Liver (tissue), 8 donors: ENCODE measurements at regions not wholly inside any gene's neighbourhood (a gene's known extent, or its start where the extent isn't known, plus 50 kb on each side); places are given as distances from the start of the nearest gene placed in this dataset.

ENCODE experiments used
- DNase-seq: peaks from one replicate; pipeline ENCODE4 v3.0.0-alpha.2; 2017; ENCODE audit warnings: low spot score
- H3K27ac ChIP-seq, 2 donors: one replicate each; pipeline ENCODE4 v1.7.0; 2013; ENCODE audit warnings: inconsistent platforms in 2 of 2, low read length in 2 of 2, control low read depth in 1 of 2, low read depth in 1 of 2, mild to moderate bottlenecking in 1 of 2
- H3K27me3 ChIP-seq, 4 donors: one replicate each; pipeline versions ENCODE4 v1.6.1 to v1.7.0; 2013; ENCODE audit warnings: low read length in 3 of 4, inconsistent platforms in 1 of 4, mild to moderate bottlenecking in 1 of 4, moderate library complexity in 1 of 4; ENCODE audit not compliant: control insufficient read depth in 4 of 4, insufficient read depth in 4 of 4
- H3K36me3 ChIP-seq, 4 donors: one replicate each; pipeline versions ENCODE4 v1.6.1 to v1.7.0; 2013; ENCODE audit warnings: low read length in 3 of 4, mild to moderate bottlenecking in 3 of 4, low read depth in 1 of 4, moderate library complexity in 1 of 4; ENCODE audit not compliant: control insufficient read depth in 4 of 4, insufficient read depth in 3 of 4
- H3K4me1 ChIP-seq, 4 donors: one replicate each; pipeline versions ENCODE4 v1.6.1 to v1.7.0; 2013; ENCODE audit warnings: low read length in 3 of 4, mild to moderate bottlenecking in 3 of 4, moderate library complexity in 1 of 4; ENCODE audit not compliant: control insufficient read depth in 4 of 4, insufficient read depth in 4 of 4
- H3K4me3 ChIP-seq, 3 donors: one replicate each; pipeline versions ENCODE4 v1.6.1 to v1.7.0; 2013; ENCODE audit warnings: low read length in 3 of 3, control low read depth in 1 of 3, low read depth in 1 of 3, mild to moderate bottlenecking in 1 of 3
- H3K9ac ChIP-seq, 2 donors: one replicate each; pipeline ENCODE4 v1.7.0; 2013; ENCODE audit warnings: low read length in 2 of 2, mild to moderate bottlenecking in 2 of 2, moderate library complexity in 2 of 2, control low read depth in 1 of 2, low read depth in 1 of 2
- H3K9me3 ChIP-seq, 4 donors: one replicate each; pipeline versions ENCODE4 v1.6.1 to v1.7.0; 2013; ENCODE audit warnings: low read length in 3 of 4; ENCODE audit not compliant: control insufficient read depth in 4 of 4
- EGR1 ChIP-seq, 2 donors: IDR thresholded peaks; 2 replicates each; pipeline ENCODE4 v1.6.1; 2016 to 2018; ENCODE audit warnings: antibody characterized with exemption in 2 of 2, low read depth in 2 of 2
- FOXA1 ChIP-seq: IDR thresholded peaks from 2 replicates; pipeline ENCODE4 v1.6.1; 2016; ENCODE audit warnings: antibody characterized with exemption
- HNF4A ChIP-seq, 2 donors: conservative IDR thresholded peaks; 2 replicates each; pipeline ENCODE4 v1.6.1; 2016; ENCODE audit warnings: antibody characterized with exemption in 2 of 2, mild to moderate bottlenecking in 2 of 2
- JUND ChIP-seq, 2 donors: IDR thresholded peaks; 2 replicates each; pipeline ENCODE4 v1.6.1; 2016; ENCODE audit warnings: antibody characterized with exemption in 2 of 2
- MAX ChIP-seq: IDR thresholded peaks from 2 replicates; pipeline ENCODE4 v1.6.1; 2016; ENCODE audit warnings: antibody characterized with exemption
- NR2F2 ChIP-seq: IDR thresholded peaks from 2 replicates; pipeline ENCODE4 v1.6.1; 2016; ENCODE audit warnings: antibody characterized with exemption
- RAD21 ChIP-seq, 2 donors: IDR thresholded peaks; 2 replicates each; pipeline ENCODE4 v1.6.1; 2016; ENCODE audit warnings: antibody characterized with exemption in 2 of 2, mild to moderate bottlenecking in 2 of 2
- REST ChIP-seq: IDR thresholded peaks from 2 replicates; pipeline ENCODE4 v1.6.1; 2016; ENCODE audit warnings: antibody characterized with exemption, mild to moderate bottlenecking
- SP1 ChIP-seq: IDR thresholded peaks from 2 replicates; pipeline ENCODE4 v1.6.1; 2018; ENCODE audit warnings: antibody characterized with exemption, mild to moderate bottlenecking
- YY1 ChIP-seq: IDR thresholded peaks from 2 replicates; pipeline ENCODE4 v1.6.1; 2016; ENCODE audit warnings: antibody characterized with exemption, mild to moderate bottlenecking
- ZBTB33 ChIP-seq: IDR thresholded peaks from 2 replicates; pipeline ENCODE4 v1.6.1; 2016; ENCODE audit warnings: antibody characterized with exemption
- WGBS: extraction: QIAGEN DNeasy Blood & Tissue Kit; methylation state at CpG from one replicate; pipeline ENCODE4 v1.1.7; 2013; 5-methylcytosine and 5-hydroxymethylcytosine counted together
- TF ChIP-seq, protein P1 (sequence below): fragments of 150-350 bp; IDR thresholded peaks from 2 replicates; pipeline ENCODE4 v1.5.1; 2017; ENCODE audit warnings: improper control_type of control experiment, low read depth, low read length; ENCODE audit not compliant: missing input control
- donor health status: healthy.
- donor health status: healthy.
- donor health status: healthy.
- donor health status: healthy.
- donor health status: healthy.

DNA sequence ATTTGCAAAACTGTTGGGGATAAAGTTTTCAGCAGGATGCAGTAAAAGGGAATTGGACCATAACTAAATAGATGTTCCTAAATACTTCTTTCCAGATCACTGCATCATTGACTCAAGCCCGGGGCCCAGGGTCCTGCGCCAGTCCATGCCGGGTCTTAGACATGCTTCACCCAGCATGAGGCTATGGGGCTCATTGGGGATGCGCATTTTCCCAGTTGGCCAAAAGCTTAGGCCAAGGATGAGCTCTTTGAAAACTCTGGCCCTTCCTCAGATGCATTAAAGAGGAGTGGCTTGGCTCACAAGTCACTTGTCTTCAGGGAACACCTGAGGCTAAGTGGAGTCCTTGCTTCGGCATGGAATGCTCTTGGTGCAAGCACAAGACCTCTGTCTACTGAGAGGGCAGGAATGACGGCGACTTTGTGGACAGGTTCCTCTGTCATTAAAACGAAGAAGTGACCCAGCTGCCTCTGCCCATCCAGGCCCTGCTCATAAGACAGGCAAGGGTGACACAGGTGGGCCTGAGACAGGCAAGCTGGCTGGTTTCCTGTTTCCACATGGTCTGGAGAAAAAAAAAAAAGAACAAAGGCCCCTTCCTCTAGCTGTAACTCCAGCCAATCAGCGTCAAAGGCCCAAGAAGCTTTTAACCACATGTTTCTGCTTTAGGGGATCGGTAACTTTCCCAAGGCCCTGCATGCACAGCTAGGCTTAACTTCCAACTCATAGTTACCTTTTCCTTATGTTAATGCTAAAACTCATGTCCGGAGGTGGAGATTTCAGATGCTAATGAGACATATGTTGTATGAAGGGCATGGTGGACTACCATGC is 81.4 kb upstream of the CDH4 start:
- 64% methylated on average over 11 of the region's 11 CpGs for WGBS
- no peaks in the 10 kb centered on the region for H3K4me1 ChIP-seq
- H3K27ac ChIP-seq, result no peak overlapping the region

GRCh38 chr20:61173267-61173666 is 78.8 kb upstream of the CDH4 start:
- no peak overlapping the region for H3K9ac ChIP-seq
- no peak for TF ChIP-seq SP1
- TF ChIP-seq YY1, result no peak
- TF ChIP-seq ZBTB33, result no peak
- no peak for TF ChIP-seq FOXA1
- TF ChIP-seq JUND (IDR thresholded peaks at IDR 0.05), result no peak
- TF ChIP-seq MAX, result no peak
- no peak for TF ChIP-seq REST
- TF ChIP-seq EGR1 (IDR thresholded peaks at IDR 0.05; ENCODE audit: low read depth in 2 of 2), result no peak
- TF ChIP-seq NR2F2, result no peak
- TF ChIP-seq HNF4A (conservative IDR thresholded peaks at IDR 0.05), result no peak
- no peak for TF ChIP-seq RAD21 (IDR thresholded peaks at IDR 0.05)
- H3K27ac ChIP-seq, result no peak overlapping the region
- no peaks in the 10 kb centered on the region for H3K36me3 ChIP-seq
- no peak for DNase-seq
- no peaks in the 10 kb centered on the region for H3K27me3 ChIP-seq
- H3K9me3 ChIP-seq, result no peaks in the 10 kb centered on the region
- no peaks in the 10 kb centered on the region for H3K4me1 ChIP-seq
- WGBS, result 93% methylated on average over 2 of the region's 2 CpGs
- no peak overlapping the region for H3K4me3 ChIP-seq

More for the DNA sequence above, 81.4 kb upstream of the CDH4 start:
- TF ChIP-seq, protein P1, sequence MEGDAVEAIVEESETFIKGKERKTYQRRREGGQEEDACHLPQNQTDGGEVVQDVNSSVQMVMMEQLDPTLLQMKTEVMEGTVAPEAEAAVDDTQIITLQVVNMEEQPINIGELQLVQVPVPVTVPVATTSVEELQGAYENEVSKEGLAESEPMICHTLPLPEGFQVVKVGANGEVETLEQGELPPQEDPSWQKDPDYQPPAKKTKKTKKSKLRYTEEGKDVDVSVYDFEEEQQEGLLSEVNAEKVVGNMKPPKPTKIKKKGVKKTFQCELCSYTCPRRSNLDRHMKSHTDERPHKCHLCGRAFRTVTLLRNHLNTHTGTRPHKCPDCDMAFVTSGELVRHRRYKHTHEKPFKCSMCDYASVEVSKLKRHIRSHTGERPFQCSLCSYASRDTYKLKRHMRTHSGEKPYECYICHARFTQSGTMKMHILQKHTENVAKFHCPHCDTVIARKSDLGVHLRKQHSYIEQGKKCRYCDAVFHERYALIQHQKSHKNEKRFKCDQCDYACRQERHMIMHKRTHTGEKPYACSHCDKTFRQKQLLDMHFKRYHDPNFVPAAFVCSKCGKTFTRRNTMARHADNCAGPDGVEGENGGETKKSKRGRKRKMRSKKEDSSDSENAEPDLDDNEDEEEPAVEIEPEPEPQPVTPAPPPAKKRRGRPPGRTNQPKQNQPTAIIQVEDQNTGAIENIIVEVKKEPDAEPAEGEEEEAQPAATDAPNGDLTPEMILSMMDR, result no peak
- TF ChIP-seq SP1 (no peak), MAX (no peak)
- Histone ChIP-seq H3K36me3 (no peaks in the 10 kb centered on the region), H3K4me3 (no peak overlapping the region), H3K9me3 (no peaks in the 10 kb centered on the region), H3K27me3 (peaks cover 0 to 3% (median 1%) of the 10 kb centered on the region in 4 donors), H3K9ac (no peak overlapping the region)
- no peak for DNase-seq
